ENCODE measurements at regions not wholly inside any gene's neighbourhood (a gene's known extent, or its start where the extent isn't known, plus 50 kb on each side); places are given as distances from the start of the nearest gene placed in this dataset.

GRCh38 chr14:85191986-85192385 lies 338.0 kb upstream of the FLRT2 start:
- Histone ChIP-seq H3K27ac (ENCODE audit: low read depth in 1 of 2, low read length in 1 of 2) (no peak overlapping the region), H3K9me3 (ENCODE audit: control insufficient read depth in 4 of 4, insufficient read depth in 3 of 4, low read length in 3 of 4) (no peaks in the 10 kb centered on the region), H3K4me1 (ENCODE audit: control insufficient read depth in 5 of 5, insufficient read depth in 5 of 5, low read length in 5 of 5) (no peaks in the 10 kb centered on the region), H3K36me3 (ENCODE audit: control insufficient read depth in 4 of 4, insufficient read depth in 4 of 4, low read length in 4 of 4) (no peaks in the 10 kb centered on the region), H3K4me3 (no peak overlapping the region), H3K27me3 (ENCODE audit: control insufficient read depth in 3 of 3, insufficient read depth in 3 of 3, low read length in 2 of 3) (no peaks in the 10 kb centered on the region), H3K9ac (ENCODE audit: insufficient read depth in 1 of 2, low read length in 2 of 2) (no peak overlapping the region)
- TF ChIP-seq CTCF (IDR thresholded peaks at IDR 0.05; ENCODE audit: control extremely low read depth, extremely low read depth), result no peak
- ATAC-seq (ENCODE audit: insufficient read depth, low FRiP score), result no peak
- DNase-seq, result no peak

GRCh38 chr14:85195872-85196477 lies 334.0 kb upstream of the FLRT2 start:
- H3K27me3 ChIP-seq (ENCODE audit: control insufficient read depth in 3 of 3, insufficient read depth in 3 of 3, low read length in 2 of 3), result no peaks in the 10 kb centered on the region
- no peak for DNase-seq
- H3K9me3 ChIP-seq (ENCODE audit: control insufficient read depth in 4 of 4, insufficient read depth in 3 of 4, low read length in 3 of 4), result no peaks in the 10 kb centered on the region
- H3K36me3 ChIP-seq (ENCODE audit: control insufficient read depth in 4 of 4, insufficient read depth in 4 of 4, low read length in 4 of 4), result no peaks in the 10 kb centered on the region
- 93 to 96% methylated on average over 4 of the region's 4 CpGs for WGBS, 2 donors
- no peak overlapping the region for H3K4me3 ChIP-seq
- H3K4me1 ChIP-seq (ENCODE audit: control insufficient read depth in 5 of 5, insufficient read depth in 5 of 5, low read length in 5 of 5), result no peaks in the 10 kb centered on the region
- no peak for TF ChIP-seq CTCF (IDR thresholded peaks at IDR 0.05; ENCODE audit: control extremely low read depth, extremely low read depth)
- no peak overlapping the region for H3K9ac ChIP-seq (ENCODE audit: insufficient read depth in 1 of 2, low read length in 2 of 2)
- H3K27ac ChIP-seq (ENCODE audit: low read depth in 1 of 2, low read length in 1 of 2), result no peak overlapping the region
- ATAC-seq (ENCODE audit: insufficient read depth, low FRiP score), result no peak

GRCh38 chr14:85198001-85198400 lies 331.9 kb upstream of the FLRT2 start:
- no peaks in the 10 kb centered on the region for H3K9me3 ChIP-seq (ENCODE audit: control insufficient read depth in 4 of 4, insufficient read depth in 3 of 4, low read length in 3 of 4)
- no peak overlapping the region for H3K4me3 ChIP-seq
- no peaks in the 10 kb centered on the region for H3K4me1 ChIP-seq (ENCODE audit: control insufficient read depth in 5 of 5, insufficient read depth in 5 of 5, low read length in 5 of 5)
- H3K27ac ChIP-seq (ENCODE audit: low read depth in 1 of 2, low read length in 1 of 2), result no peak overlapping the region
- ATAC-seq (ENCODE audit: insufficient read depth, low FRiP score), result no peak
- no peak for DNase-seq
- no peak for TF ChIP-seq CTCF (IDR thresholded peaks at IDR 0.05; ENCODE audit: control extremely low read depth, extremely low read depth)
- H3K27me3 ChIP-seq (ENCODE audit: control insufficient read depth in 3 of 3, insufficient read depth in 3 of 3, low read length in 2 of 3), result no peaks in the 10 kb centered on the region
- WGBS, 2 donors, result 81 to 92% methylated on average over 4 of the region's 4 CpGs
- H3K36me3 ChIP-seq (ENCODE audit: control insufficient read depth in 4 of 4, insufficient read depth in 4 of 4, low read length in 4 of 4), result no peaks in the 10 kb centered on the region
- no peak overlapping the region for H3K9ac ChIP-seq (ENCODE audit: insufficient read depth in 1 of 2, low read length in 2 of 2)

DNA sequence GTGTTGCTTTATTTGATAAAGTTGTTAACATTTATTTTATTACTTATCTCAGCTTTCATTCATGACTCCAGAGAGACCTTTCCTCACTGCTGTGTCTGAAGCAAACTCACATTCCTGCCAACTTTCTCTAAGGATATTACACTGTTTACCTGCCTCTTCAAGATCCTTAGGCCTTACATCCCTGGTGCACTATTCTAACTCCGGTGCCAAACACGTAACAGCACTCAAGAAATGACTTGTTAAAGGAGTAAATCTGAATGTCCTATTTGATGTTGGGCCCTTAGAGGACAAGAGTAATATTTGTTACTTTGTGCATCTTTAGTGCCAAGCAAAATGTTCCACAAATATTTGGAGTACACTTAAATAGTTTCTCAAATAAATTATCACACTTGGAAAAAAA lies 324.1 kb upstream of the FLRT2 start:
- H3K9me3 ChIP-seq (ENCODE audit: control insufficient read depth in 4 of 4, insufficient read depth in 3 of 4, low read length in 3 of 4), result no peaks in the 10 kb centered on the region
- TF ChIP-seq CTCF (IDR thresholded peaks at IDR 0.05; ENCODE audit: control extremely low read depth, extremely low read depth), result no peak
- H3K36me3 ChIP-seq (ENCODE audit: control insufficient read depth in 4 of 4, insufficient read depth in 4 of 4, low read length in 4 of 4), result no peaks in the 10 kb centered on the region
- no peak overlapping the region for H3K4me3 ChIP-seq
- peak; percentile 11 to 54 (median 14) for DNase-seq
- no peak overlapping the region for H3K9ac ChIP-seq (ENCODE audit: insufficient read depth in 1 of 2, low read length in 2 of 2)
- no peak overlapping the region for H3K27ac ChIP-seq (ENCODE audit: low read depth in 1 of 2, low read length in 1 of 2)
- H3K27me3 ChIP-seq (ENCODE audit: control insufficient read depth in 3 of 3, insufficient read depth in 3 of 3, low read length in 2 of 3), result no peaks in the 10 kb centered on the region
- ATAC-seq (ENCODE audit: insufficient read depth, low FRiP score), result peak; percentile 34
- H3K4me1 ChIP-seq (ENCODE audit: control insufficient read depth in 5 of 5, insufficient read depth in 5 of 5, low read length in 5 of 5), result no peaks in the 10 kb centered on the region
- 75 to 89% methylated on average over 2 of the region's 2 CpGs for WGBS, 2 donors
